ENCODE measurements at regions not wholly inside any gene's neighbourhood (a gene's known extent, or its start where the extent isn't known, plus 50 kb on each side); places are given as distances from the start of the nearest gene placed in this dataset.

- no peak for TF ChIP-seq CTCF (IDR thresholded peaks at IDR 0.05)
- no peak for TF ChIP-seq EZH2 (IDR thresholded peaks at IDR 0.05)
Measured at GRCh38 chr3:86654806-86655460, 336.0 kb downstream of the VGLL3 start.
